ENCODE measurements at regions not wholly inside any gene's neighbourhood (a gene's known extent, or its start where the extent isn't known, plus 50 kb on each side); places are given as distances from the start of the nearest gene placed in this dataset.
A peak's percentile ranks its signal among the peaks of the same experiment; 100 is the strongest.

GRCh38 chr10:16001581-16001980 is 141.3 kb upstream of the MINDY3 start:
- dilution Hi-C loops (cut with MboI; ENCODE audit: extremely low pct_ligation_motif_present, low sequenced_read_pairs) (no loop called here), intact Hi-C loops (cut with micrococcal nuclease) (no loop called here)
- H2AFZ ChIP-seq (ENCODE audit: low read depth, low read length) = no peak overlapping the region
- H3K9me3 ChIP-seq (replicated peaks; ENCODE audit: control insufficient read depth, insufficient read depth, low read length) = no peaks in the 10 kb centered on the region
- no peaks in the 10 kb centered on the region for H3K36me3 ChIP-seq (ENCODE audit: control insufficient read depth in 2 of 2, extremely low read depth in 1 of 2, insufficient read depth in 2 of 2, low read length in 2 of 2)
- ChIA-PET POLR2A (no interaction called here), CTCF (no interaction called here)
- no TSS peak for BruUV-seq (replicated peaks)
- no peaks in the 10 kb centered on the region for H4K20me1 ChIP-seq (replicated peaks; ENCODE audit: control insufficient read depth, extremely low read depth, insufficient read depth, low read length)
- FAIRE-seq = no peak
- no peak overlapping the region for H3K9ac ChIP-seq (replicated peaks; ENCODE audit: extremely low read depth, insufficient read depth, low read length)
- H3K4me1 ChIP-seq (ENCODE audit: control insufficient read depth, extremely low read depth, insufficient read depth, low read length) = no peaks in the 10 kb centered on the region
- H3K4me3 ChIP-seq (replicated peaks in 1 of 3; ENCODE audit: insufficient read depth in 1 of 3, low read depth in 1 of 3, low read length in 3 of 3) = no peak overlapping the region
- no peak overlapping the region for H3K4me2 ChIP-seq (ENCODE audit: insufficient read depth, low read length)
- no peak for DNase-seq (ENCODE audit: low read depth, low spot score)
- no peak overlapping the region for H3K27ac ChIP-seq (ENCODE audit: insufficient read depth, low read depth, low read length)
- H3K27me3 ChIP-seq (ENCODE audit: control insufficient read depth in 2 of 2, insufficient read depth in 2 of 2, low read length in 2 of 2) = no peaks in the 10 kb centered on the region
- H3K79me2 ChIP-seq (ENCODE audit: control insufficient read depth, insufficient read depth, low read length) = no peaks in the 10 kb centered on the region
- H3K9me1 ChIP-seq (replicated peaks; ENCODE audit: control insufficient read depth, extremely low read depth, insufficient read depth, low read length) = no peaks in the 10 kb centered on the region
- TF ChIP-seq CTCF (IDR thresholded peaks at IDR 0.05; ENCODE audit: extremely low read depth in 1 of 2, insufficient read depth in 1 of 2, low read depth in 1 of 2, low read length in 2 of 2) = no peak
- TF ChIP-seq FOS (IDR thresholded peaks at IDR 0.05; ENCODE audit: borderline replicate concordance, insufficient read depth, low read length) = no peak
- TF ChIP-seq EZH2 (IDR thresholded peaks at IDR 0.05; ENCODE audit: borderline replicate concordance, low read depth, low read length, severe bottlenecking) = no peak
- no peak for TF ChIP-seq MAX (IDR thresholded peaks at IDR 0.05; ENCODE audit: insufficient read depth, insufficient read length)

- H2AFZ ChIP-seq (ENCODE audit: low read depth, low read length) = no peak overlapping the region
- intact Hi-C loops (cut with micrococcal nuclease) (no loop called here), dilution Hi-C loops (cut with MboI; ENCODE audit: extremely low pct_ligation_motif_present, low sequenced_read_pairs) (no loop called here)
- no peaks in the 10 kb centered on the region for H3K36me3 ChIP-seq (ENCODE audit: control insufficient read depth in 2 of 2, extremely low read depth in 1 of 2, insufficient read depth in 2 of 2, low read length in 2 of 2)
- TF ChIP-seq GATA2 (IDR thresholded peaks at IDR 0.05; ENCODE audit: insufficient read depth, insufficient read length, low read depth, low read length) = no peak
- TF ChIP-seq JUN (IDR thresholded peaks at IDR 0.05; ENCODE audit: borderline replicate concordance, insufficient read depth, insufficient read length, low read depth) = no peak
- no peak for TF ChIP-seq POLR2A (IDR thresholded peaks at IDR 0.05; ENCODE audit: low read depth, low read length)
- TF ChIP-seq FOS (IDR thresholded peaks at IDR 0.05; ENCODE audit: borderline replicate concordance, insufficient read depth, low read length) = peak; percentile 72
- no peak for TF ChIP-seq MAX (IDR thresholded peaks at IDR 0.05; ENCODE audit: insufficient read depth, insufficient read length)
- TF ChIP-seq EZH2 (IDR thresholded peaks at IDR 0.05; ENCODE audit: borderline replicate concordance, low read depth, low read length, severe bottlenecking) = no peak
- TF ChIP-seq CTCF (IDR thresholded peaks at IDR 0.05; ENCODE audit: extremely low read depth in 1 of 2, insufficient read depth in 1 of 2, low read depth in 1 of 2, low read length in 2 of 2) = no peak
- ChIA-PET POLR2A (no interaction called here), CTCF (no interaction called here)
- no peaks in the 10 kb centered on the region for H3K9me3 ChIP-seq (replicated peaks; ENCODE audit: control insufficient read depth, insufficient read depth, low read length)
- FAIRE-seq = peak; percentile 68
- H3K4me3 ChIP-seq (replicated peaks in 1 of 3; ENCODE audit: insufficient read depth in 1 of 3, low read depth in 1 of 3, low read length in 3 of 3) = no peak overlapping the region
- H3K27ac ChIP-seq (ENCODE audit: insufficient read depth, low read depth, low read length) = no peak overlapping the region
- no peaks in the 10 kb centered on the region for H3K9me1 ChIP-seq (replicated peaks; ENCODE audit: control insufficient read depth, extremely low read depth, insufficient read depth, low read length)
- H3K27me3 ChIP-seq (ENCODE audit: control insufficient read depth in 2 of 2, insufficient read depth in 2 of 2, low read length in 2 of 2) = no peaks in the 10 kb centered on the region
- BruUV-seq (replicated peaks) = no TSS peak
- no peaks in the 10 kb centered on the region for H4K20me1 ChIP-seq (replicated peaks; ENCODE audit: control insufficient read depth, extremely low read depth, insufficient read depth, low read length)
- H3K4me1 ChIP-seq (ENCODE audit: control insufficient read depth, extremely low read depth, insufficient read depth, low read length) = peaks cover 2% of the 10 kb centered on the region
- H3K79me2 ChIP-seq (ENCODE audit: control insufficient read depth, insufficient read depth, low read length) = no peaks in the 10 kb centered on the region
- no peak overlapping the region for H3K4me2 ChIP-seq (ENCODE audit: insufficient read depth, low read length)
- peak; percentile 26 for DNase-seq (ENCODE audit: low read depth, low spot score)
- no peak overlapping the region for H3K9ac ChIP-seq (replicated peaks; ENCODE audit: extremely low read depth, insufficient read depth, low read length)
Observed at GRCh38 chr10:16009785-16010184, 149.5 kb upstream of the MINDY3 start.

Measured in endothelial cell of umbilical vein (primary cell).